Neural progenitor cell (in vitro differentiated cells): ENCODE measurements at regions not wholly inside any gene's neighbourhood (a gene's known extent, or its start where the extent isn't known, plus 50 kb on each side); places are given as distances from the start of the nearest gene placed in this dataset.

Experiments
- DNase-seq: peaks from one replicate; pipeline ENCODE4 v3.0.0-alpha.2; 2016; ENCODE audit warnings: low spot score
- H2AFZ ChIP-seq: fragments of 200-600 bp; sonication (generic); replicated peaks from 2 replicates; pipeline ENCODE4 v1.6.1; 2016; ENCODE audit warnings: antibody characterized with exemption
- H3F3A ChIP-seq: fragments of 200-600 bp; sonication (generic); 2 replicates; pipeline ENCODE4 v1.6.1; 2016; ENCODE audit warnings: antibody characterized with exemption, low read depth
- H3K27ac ChIP-seq: fragments of 200-600 bp; sonication (generic); 2 replicates; pipeline ENCODE4 v1.5.1; 2016; ENCODE audit warnings: mild to moderate bottlenecking
- H3K27me3 ChIP-seq: fragments of 200-600 bp; sonication (generic); 2 replicates; pipeline ENCODE4 v1.6.1; 2016; ENCODE audit warnings: mild to moderate bottlenecking, moderate library complexity
- H3K36me3 ChIP-seq: fragments of 200-600 bp; sonication (generic); 2 replicates; pipeline ENCODE4 v1.5.1; 2016
- H3K4me1 ChIP-seq: fragments of 200-600 bp; sonication (generic); 2 replicates; pipeline ENCODE4 v1.6.1; 2016; ENCODE audit warnings: mixed run types
- H3K4me2 ChIP-seq: fragments of 200-600 bp; sonication (generic); 2 replicates; pipeline ENCODE4 v1.6.1; 2016
- H3K4me3 ChIP-seq: fragments of 200-600 bp; sonication (generic); 2 replicates; pipeline ENCODE4 v1.5.1; 2016
- H3K79me2 ChIP-seq: fragments of 200-600 bp; sonication (generic); 2 replicates; pipeline ENCODE4 v1.6.1; 2016; ENCODE audit warnings: low read depth
- H3K9ac ChIP-seq: fragments of 200-600 bp; sonication (generic); 2 replicates; pipeline ENCODE4 v1.6.1; 2016
- H3K9me3 ChIP-seq: fragments of 200-600 bp; sonication (generic); 2 replicates; pipeline ENCODE4 v1.5.1; 2016; ENCODE audit warnings: low read depth
- H4K20me1 ChIP-seq: fragments of 200-600 bp; sonication (generic); 2 replicates; pipeline ENCODE4 v1.6.1; 2016; ENCODE audit warnings: low read depth
- H3K27ac Mint-ChIP-seq: 3 replicates; pipeline ENCODE4 v1.8.0; 2021; ENCODE audit warnings: mixed read lengths
- H3K27me3 Mint-ChIP-seq: 2 replicates; pipeline ENCODE4 v1.8.0; 2022; ENCODE audit warnings: low read depth, mild to moderate bottlenecking, inconsistent platforms, moderate library complexity, mixed read lengths; ENCODE audit not compliant: insufficient read depth
- H3K36me3 Mint-ChIP-seq: 3 replicates; pipeline ENCODE4 v1.8.0; 2021; ENCODE audit warnings: mixed read lengths
- H3K4me1 Mint-ChIP-seq: 3 replicates; pipeline ENCODE4 v1.8.0; 2021; ENCODE audit warnings: mixed read lengths
- H3K4me3 Mint-ChIP-seq: 3 replicates; pipeline ENCODE4 v1.8.0; 2021; ENCODE audit warnings: mild to moderate bottlenecking, moderate library complexity, mixed read lengths
- H3K9me3 Mint-ChIP-seq: 3 replicates; pipeline ENCODE4 v1.8.0; 2020; ENCODE audit warnings: mixed read lengths
- CTCF ChIP-seq: fragments of 200-600 bp; sonication (generic); IDR thresholded peaks from 2 replicates; pipeline ENCODE4 v1.5.1; 2017; ENCODE audit warnings: antibody characterized with exemption, mild to moderate bottlenecking
- EZH2 ChIP-seq: fragments of 200-600 bp; sonication (generic); IDR thresholded peaks from 2 replicates; pipeline ENCODE4 v1.6.1; 2017; ENCODE audit warnings: antibody characterized with exemption, mild to moderate bottlenecking, moderate library complexity
- EZH2phosphoT487 ChIP-seq: fragments of 200-600 bp; sonication (generic); IDR thresholded peaks from 2 replicates; pipeline ENCODE4 v1.6.1; 2017; ENCODE audit warnings: antibody characterized with exemption

GRCh38 chrX:131818297-131818936 lies 204.7 kb upstream of the STK26 start:
- Mint-ChIP-seq H3K4me1 (no peaks in the 10 kb centered on the region), H3K36me3 (peaks cover 77% of the 10 kb centered on the region), H3K9me3 (peaks cover 68% of the 10 kb centered on the region), H3K27me3 (peaks cover 2% of the 10 kb centered on the region), H3K4me3 (no peak overlapping the region), H3K27ac (no peak overlapping the region)
- Histone ChIP-seq H3K27ac (no peak overlapping the region), H3K4me1 (no peaks in the 10 kb centered on the region), H3K9me3 (peaks cover 28% of the 10 kb centered on the region), H3F3A (no peaks in the 10 kb centered on the region), H4K20me1 (no peaks in the 10 kb centered on the region), H3K27me3 (no peaks in the 10 kb centered on the region), H3K4me2 (no peak overlapping the region), H3K79me2 (peaks cover 63% of the 10 kb centered on the region), H2AFZ (no peak overlapping the region), H3K4me3 (no peak overlapping the region), H3K36me3 (peaks cover 18% of the 10 kb centered on the region), H3K9ac (no peak overlapping the region)
- no peak for TF ChIP-seq CTCF
- no peak for TF ChIP-seq EZH2phosphoT487
- TF ChIP-seq EZH2: no peak
- no peak for DNase-seq

- Histone ChIP-seq H3K4me2 (no peak overlapping the region), H3K4me1 (peaks cover 8% of the 10 kb centered on the region), H4K20me1 (peaks cover 24% of the 10 kb centered on the region), H3K36me3 (peaks cover 24% of the 10 kb centered on the region), H3K27me3 (no peaks in the 10 kb centered on the region), H3K4me3 (no peak overlapping the region), H2AFZ (no peak overlapping the region), H3F3A (no peaks in the 10 kb centered on the region), H3K9me3 (peaks cover 16% of the 10 kb centered on the region), H3K9ac (no peak overlapping the region), H3K79me2 (peaks cover 92% of the 10 kb centered on the region), H3K27ac (no peak overlapping the region)
- H3K27ac Mint-ChIP-seq: no peak overlapping the region
- no peak overlapping the region for H3K4me3 Mint-ChIP-seq
- DNase-seq: no peak
- H3K4me1 Mint-ChIP-seq: peaks cover 5% of the 10 kb centered on the region
- H3K36me3 Mint-ChIP-seq: peaks cover 73% of the 10 kb centered on the region
- no peak for TF ChIP-seq EZH2
- TF ChIP-seq CTCF: no peak
- no peak for TF ChIP-seq EZH2phosphoT487
- peaks cover 2% of the 10 kb centered on the region for H3K27me3 Mint-ChIP-seq
- peaks cover 49% of the 10 kb centered on the region for H3K9me3 Mint-ChIP-seq
Measured at GRCh38 chrX:131821945-131822622, 201.0 kb upstream of the STK26 start.

- Mint-ChIP-seq H3K9me3 (peaks cover 25% of the 10 kb centered on the region), H3K4me1 (peaks cover 26% of the 10 kb centered on the region), H3K27ac (no peak overlapping the region), H3K36me3 (peaks cover 49% of the 10 kb centered on the region), H3K27me3 (no peaks in the 10 kb centered on the region), H3K4me3 (no peak overlapping the region)
- DNase-seq: no peak
- Histone ChIP-seq H3K4me3 (peak overlapping the region; percentile 68), H3K4me1 (peaks cover 14% of the 10 kb centered on the region), H2AFZ (no peak overlapping the region), H3K79me2 (peaks cover 88% of the 10 kb centered on the region), H3K4me2 (peak overlapping the region; percentile 87), H3K9ac (no peak overlapping the region), H3K36me3 (peaks cover 12% of the 10 kb centered on the region), H4K20me1 (peaks cover 29% of the 10 kb centered on the region), H3K27me3 (no peaks in the 10 kb centered on the region), H3F3A (peaks cover 25% of the 10 kb centered on the region), H3K9me3 (no peaks in the 10 kb centered on the region), H3K27ac (no peak overlapping the region)
- TF ChIP-seq CTCF (no peak), EZH2phosphoT487 (no peak), EZH2 (no peak)
Measured at GRCh38 chrX:131826572-131826971, 196.5 kb upstream of the STK26 start.
